OCI-LY3 (cell line): ENCODE measurements at regions not wholly inside any gene's neighbourhood (a gene's known extent, or its start where the extent isn't known, plus 50 kb on each side); places are given as distances from the start of the nearest gene placed in this dataset.

Source experiments
- EZH2phosphoT487 ChIP-seq: fragments of 200-600 bp; shearing (Covaris generic); IDR thresholded peaks from 2 replicates; pipeline ENCODE4 v1.6.1; 2018; ENCODE audit warnings: antibody characterized with exemption, mixed run types, low read depth
- TF ChIP-seq, protein P1 (sequence below): fragments of 200-600, 300-600 bp; sonication (generic); IDR thresholded peaks from 2 replicates; pipeline ENCODE4 v1.5.1; 2014; ENCODE audit warnings: antibody characterized with exemption, low read length, low read depth

DNA sequence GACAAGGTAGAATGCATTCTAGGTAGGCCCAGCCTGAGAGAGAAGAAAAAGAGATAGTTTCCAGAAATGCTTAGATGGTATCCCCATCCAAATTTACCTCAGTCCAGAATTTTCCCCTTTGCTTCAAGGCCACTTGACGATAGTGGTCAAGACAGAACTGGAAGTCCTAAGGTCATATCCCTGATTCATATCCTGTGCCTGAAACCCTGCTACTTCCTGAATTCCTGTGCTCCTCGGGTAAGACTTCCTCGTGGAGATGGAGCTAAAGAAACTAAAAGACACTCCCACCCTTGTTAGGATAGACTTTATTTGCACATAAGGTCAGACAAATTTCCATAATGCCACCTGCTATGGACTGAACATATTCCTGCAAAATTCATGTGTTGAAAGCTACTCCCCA is 175.9 kb downstream of the EVX1 start:
- TF ChIP-seq, protein P1, sequence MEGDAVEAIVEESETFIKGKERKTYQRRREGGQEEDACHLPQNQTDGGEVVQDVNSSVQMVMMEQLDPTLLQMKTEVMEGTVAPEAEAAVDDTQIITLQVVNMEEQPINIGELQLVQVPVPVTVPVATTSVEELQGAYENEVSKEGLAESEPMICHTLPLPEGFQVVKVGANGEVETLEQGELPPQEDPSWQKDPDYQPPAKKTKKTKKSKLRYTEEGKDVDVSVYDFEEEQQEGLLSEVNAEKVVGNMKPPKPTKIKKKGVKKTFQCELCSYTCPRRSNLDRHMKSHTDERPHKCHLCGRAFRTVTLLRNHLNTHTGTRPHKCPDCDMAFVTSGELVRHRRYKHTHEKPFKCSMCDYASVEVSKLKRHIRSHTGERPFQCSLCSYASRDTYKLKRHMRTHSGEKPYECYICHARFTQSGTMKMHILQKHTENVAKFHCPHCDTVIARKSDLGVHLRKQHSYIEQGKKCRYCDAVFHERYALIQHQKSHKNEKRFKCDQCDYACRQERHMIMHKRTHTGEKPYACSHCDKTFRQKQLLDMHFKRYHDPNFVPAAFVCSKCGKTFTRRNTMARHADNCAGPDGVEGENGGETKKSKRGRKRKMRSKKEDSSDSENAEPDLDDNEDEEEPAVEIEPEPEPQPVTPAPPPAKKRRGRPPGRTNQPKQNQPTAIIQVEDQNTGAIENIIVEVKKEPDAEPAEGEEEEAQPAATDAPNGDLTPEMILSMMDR = no peak
- TF ChIP-seq EZH2phosphoT487 = no peak
